Stimulated activated CD4-positive, alpha-beta T cell treated with anti-CD3 and anti-CD28 coated beads, Interleukin-1b, Interleukin-23, amount 100 ng/mL, for 4 hours (primary cell): ENCODE measurements at regions not wholly inside any gene's neighbourhood (a gene's known extent, or its start where the extent isn't known, plus 50 kb on each side); places are given as distances from the start of the nearest gene placed in this dataset.
"Not testable (repeated sequence)": the region's sequence is repeated elsewhere in the genome, so short reads cannot be mapped to it uniquely, and the experiment has no call there.

Source experiments
- DNase-seq, 2 donors: peaks; one replicate each; pipeline ENCODE4 v3.0.0-alpha.2; 2020; ENCODE audit warnings: low read depth in 2 of 2

GRCh38 chr6:27188885-27189418 lies 58.5 kb upstream of the PRSS16 start:
- peak; percentile 24 to 49 for DNase-seq

- no peak for DNase-seq
Observed at GRCh38 chr6:27190126-27190525, 57.4 kb upstream of the PRSS16 start.

DNA sequence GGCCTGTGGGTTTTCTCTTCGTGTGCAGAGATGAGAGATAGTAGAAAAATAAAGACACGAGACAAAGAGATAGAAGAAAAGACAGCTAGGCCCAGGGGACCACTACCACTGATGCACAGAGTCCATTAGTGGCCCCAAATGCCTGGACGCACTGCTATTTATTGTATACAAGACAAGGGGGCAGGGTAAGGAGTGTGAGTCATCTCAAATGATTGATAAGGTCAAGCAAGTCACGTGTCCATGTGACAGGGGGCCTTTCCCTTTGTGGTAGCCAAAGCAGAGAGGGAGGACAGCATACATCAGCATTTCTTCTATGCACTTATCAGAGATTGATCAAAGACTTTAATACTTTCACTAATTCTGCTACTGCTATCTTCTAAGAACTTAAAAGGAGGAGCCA lies 53.0 kb upstream of the PRSS16 start:
- DNase-seq = not testable (repeated sequence)

- DNase-seq = not testable (repeated sequence)
Observed at GRCh38 chr6:27195547-27195946, 52.0 kb upstream of the PRSS16 start.
